Endothelial cell of umbilical vein (primary cell): ENCODE measurements at regions not wholly inside any gene's neighbourhood (a gene's known extent, or its start where the extent isn't known, plus 50 kb on each side); places are given as distances from the start of the nearest gene placed in this dataset.

Experiments used
- BruUV-seq: library from RNA; stranded (reverse); fragments of 400-500 nt; replicated peaks from 2 replicates; lab custom pipeline; 2021; lab: Mats Ljungman, UMichigan
- CTCF ChIA-PET: fragments of 300-600, 350-600 bp; sonication (Branson Sonifier 250); formaldehyde crosslinking; loops from one replicate; lab custom pipeline; 2021; ENCODE audit warnings: antibody characterized with exemption, inconsistent platforms; lab: Charles Lee
- POLR2A ChIA-PET: fragments of 300-600, 350-600 bp; sonication (Branson Sonifier 250); formaldehyde crosslinking; loops from one replicate; lab custom pipeline; 2021; ENCODE audit warnings: antibody characterized with exemption, inconsistent platforms; lab: Charles Lee
- DNase-seq: peaks from one replicate; pipeline ENCODE4 v3.0.0-alpha.2; 2011; ENCODE audit warnings: low read depth, low spot score
- FAIRE-seq: peaks from 2 replicates; lab custom pipeline; 2011; peaks lifted over from hg19 to GRCh38; lab: Jason Lieb, UNC
- H2AFZ ChIP-seq: 2 replicates; pipeline ENCODE4 v1.6.0; 2012; ENCODE audit warnings: low read depth, low read length, control low read depth, inconsistent platforms
- H3K27ac ChIP-seq: 2 replicates; pipeline ENCODE4 v1.5.1; 2011; ENCODE audit warnings: low read depth, mild to moderate bottlenecking, control low read depth, low read length, moderate library complexity; ENCODE audit not compliant: insufficient read depth
- H3K27me3 ChIP-seq, 2 experiments: 2 replicates each; pipeline versions ENCODE4 v1.6.0 to v1.6.1; 2011; ENCODE audit warnings: low read length in 2 of 2, mixed read lengths in 1 of 2; ENCODE audit not compliant: control insufficient read depth in 2 of 2, insufficient read depth in 2 of 2
- H3K36me3 ChIP-seq, 2 experiments: 2 replicates in 1 of 2; 3 replicates in 1 of 2; pipeline ENCODE4 v1.5.1; 2011; ENCODE audit warnings: low read length in 2 of 2, mild to moderate bottlenecking in 1 of 2, moderate library complexity in 1 of 2; ENCODE audit not compliant: control insufficient read depth in 2 of 2, insufficient read depth in 2 of 2; ENCODE audit errors: extremely low read depth in 1 of 2
- H3K4me1 ChIP-seq: 3 replicates; pipeline ENCODE4 v1.5.1; 2011; ENCODE audit warnings: mild to moderate bottlenecking, low read length; ENCODE audit not compliant: control insufficient read depth, insufficient read depth; ENCODE audit errors: extremely low read depth
- H3K4me2 ChIP-seq: 2 replicates; pipeline ENCODE4 v1.6.1; 2011; ENCODE audit warnings: low read length, control low read depth, mixed read lengths; ENCODE audit not compliant: insufficient read depth
- H3K4me3 ChIP-seq, 3 experiments: fragments of 200-600 bp in 1 of 3; sonication (generic), shearing (Covaris generic) in 1 of 3; replicated peaks in 1 of 3; 2 replicates each; pipeline ENCODE4 v1.5.1; 2011 to 2016; ENCODE audit warnings: control low read depth in 3 of 3, low read length in 3 of 3, mild to moderate bottlenecking in 2 of 3, inconsistent platforms in 1 of 3, low read depth in 1 of 3, moderate library complexity in 1 of 3; ENCODE audit not compliant: insufficient read depth in 1 of 3
- H3K79me2 ChIP-seq: 2 replicates; pipeline ENCODE4 v1.6.0; 2012; ENCODE audit warnings: low read length, inconsistent platforms; ENCODE audit not compliant: control insufficient read depth, insufficient read depth
- H3K9ac ChIP-seq: replicated peaks from 2 replicates; pipeline ENCODE3; 2011; ENCODE audit warnings: low read length, control low read depth; ENCODE audit not compliant: insufficient read depth; ENCODE audit errors: extremely low read depth
- H3K9me1 ChIP-seq: replicated peaks from 3 replicates; pipeline ENCODE4 v1.6.0; 2011; ENCODE audit warnings: mild to moderate bottlenecking, low read length; ENCODE audit not compliant: control insufficient read depth, insufficient read depth; ENCODE audit errors: extremely low read depth
- H3K9me3 ChIP-seq: replicated peaks from 2 replicates; pipeline ENCODE4 v1.5.1; 2012; ENCODE audit warnings: low read length, inconsistent platforms; ENCODE audit not compliant: control insufficient read depth, insufficient read depth
- H4K20me1 ChIP-seq: replicated peaks from 2 replicates; pipeline ENCODE3; 2011; ENCODE audit warnings: mild to moderate bottlenecking, low read length; ENCODE audit not compliant: control insufficient read depth, insufficient read depth; ENCODE audit errors: extremely low read depth
- EZH2 ChIP-seq: IDR thresholded peaks from 2 replicates; pipeline ENCODE4 v1.6.1; 2012; ENCODE audit warnings: borderline replicate concordance, low read depth, mild to moderate bottlenecking, moderate library complexity, low read length, inconsistent platforms; ENCODE audit not compliant: severe bottlenecking
- FOS ChIP-seq: IDR thresholded peaks from 2 replicates; pipeline ENCODE4 v1.6.1; 2011; ENCODE audit warnings: mild to moderate bottlenecking, low read length, moderate library complexity, borderline replicate concordance; ENCODE audit not compliant: insufficient read depth
- GATA2 ChIP-seq: IDR thresholded peaks from 2 replicates; pipeline ENCODE4 v1.7.0; 2011; ENCODE audit warnings: low read depth, mild to moderate bottlenecking, moderate library complexity, mixed read lengths, low read length; ENCODE audit not compliant: insufficient read length, insufficient read depth
- JUN ChIP-seq: IDR thresholded peaks from 2 replicates; pipeline ENCODE4 v1.6.1; 2011; ENCODE audit warnings: borderline replicate concordance, low read depth; ENCODE audit not compliant: insufficient read length, insufficient read depth
- MAX ChIP-seq: IDR thresholded peaks from 2 replicates; pipeline ENCODE4 v1.6.1; 2011; ENCODE audit not compliant: insufficient read depth, insufficient read length
- MYC ChIP-seq: IDR thresholded peaks from one replicate; pipeline ENCODE4 v1.6.1; 2011; ENCODE audit warnings: mild to moderate bottlenecking, low read depth, low read length
- POLR2A ChIP-seq: IDR thresholded peaks from 2 replicates; pipeline ENCODE4 v1.6.1; 2012; ENCODE audit warnings: low read depth, mild to moderate bottlenecking, control low read depth, low read length
- POLR2AphosphoS5 ChIP-seq: IDR thresholded peaks from 2 replicates; pipeline ENCODE4 v1.6.1; 2012; ENCODE audit warnings: low read depth, mild to moderate bottlenecking, control low read depth, low read length, moderate library complexity; ENCODE audit not compliant: insufficient read depth
- dilution Hi-C: fragments of 300-500 bp; cut with MboI; formaldehyde crosslinking; loops from one replicate; pipeline ENCODE4 v1.15.0; 2019; ENCODE audit warnings: low sequenced_read_pairs; ENCODE audit not compliant: extremely low pct_ligation_motif_present
- intact Hi-C: fragments of 100-400 bp; cut with micrococcal nuclease; formaldehyde crosslinking; loops from one replicate; pipeline ENCODE4 v1.10.0; 2022
- TF ChIP-seq, protein P1 (sequence below), 2 donors: IDR thresholded peaks; 1 replicate in 1 of 2; 2 replicates in 1 of 2; pipeline ENCODE4 v1.5.1; 2011; ENCODE audit warnings: low read length in 2 of 2, mild to moderate bottlenecking in 2 of 2, moderate library complexity in 2 of 2, control low read depth in 1 of 2, inconsistent platforms in 1 of 2, low read depth in 1 of 2; ENCODE audit not compliant: insufficient read depth in 1 of 2; ENCODE audit errors: extremely low read depth in 1 of 2

DNA sequence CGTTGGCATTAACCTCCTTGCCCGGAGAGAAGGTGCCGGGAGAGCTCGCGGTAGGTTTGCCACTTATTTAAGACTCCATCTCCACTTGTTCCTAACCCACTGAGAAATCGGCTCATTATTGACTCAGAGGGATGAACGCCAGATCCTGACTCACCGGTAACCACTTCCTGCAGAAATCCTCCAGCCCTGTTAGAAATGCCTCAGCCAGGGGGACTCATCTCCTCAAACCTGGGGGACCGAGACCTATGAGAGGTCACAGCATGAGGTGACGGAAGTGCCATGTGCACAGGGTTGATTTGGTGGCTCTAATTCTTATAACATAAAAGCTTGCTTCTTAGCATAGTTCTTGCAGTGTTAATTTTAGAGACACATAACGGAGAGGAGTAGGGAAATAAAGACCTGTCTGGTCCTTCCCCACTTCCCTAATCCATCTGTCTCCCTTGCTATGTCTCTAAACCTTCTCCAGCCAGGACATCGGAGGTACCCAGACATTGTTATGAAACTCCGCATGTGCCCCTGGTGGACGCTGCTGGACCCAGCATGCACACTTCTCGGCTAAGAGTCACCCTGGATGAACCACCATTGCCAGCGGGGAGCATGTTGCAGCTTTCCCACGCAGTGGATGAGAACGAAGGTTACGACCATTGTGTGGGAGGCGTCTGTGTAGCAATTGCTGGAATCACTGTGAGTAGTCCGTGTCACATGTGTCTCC, 158.9 kb downstream of the EFNB2 start:
- no peaks in the 10 kb centered on the region for H3K79me2 ChIP-seq
- CTCF ChIA-PET, result interaction anchor here (0.9 kb wide), 1 partner anchor 9 kb away, joined by 3 read pairs; no protein-coding TSS in a partner anchor
- intact Hi-C loops (loop anchor here (1.0 to 10.0 kb wide), 8 partner anchors 24 to 932 kb away; no protein-coding TSS in a partner anchor), dilution Hi-C loops (no loop called here)
- H3K9ac ChIP-seq, result no peak overlapping the region
- TF ChIP-seq JUN (peak; percentile 93), FOS (peak; percentile 92), POLR2AphosphoS5 (peak; percentile 84), MAX (no peak), EZH2 (no peak), MYC (no peak), GATA2 (peak; percentile 68), POLR2A (no peak)
- TF ChIP-seq, protein P1, sequence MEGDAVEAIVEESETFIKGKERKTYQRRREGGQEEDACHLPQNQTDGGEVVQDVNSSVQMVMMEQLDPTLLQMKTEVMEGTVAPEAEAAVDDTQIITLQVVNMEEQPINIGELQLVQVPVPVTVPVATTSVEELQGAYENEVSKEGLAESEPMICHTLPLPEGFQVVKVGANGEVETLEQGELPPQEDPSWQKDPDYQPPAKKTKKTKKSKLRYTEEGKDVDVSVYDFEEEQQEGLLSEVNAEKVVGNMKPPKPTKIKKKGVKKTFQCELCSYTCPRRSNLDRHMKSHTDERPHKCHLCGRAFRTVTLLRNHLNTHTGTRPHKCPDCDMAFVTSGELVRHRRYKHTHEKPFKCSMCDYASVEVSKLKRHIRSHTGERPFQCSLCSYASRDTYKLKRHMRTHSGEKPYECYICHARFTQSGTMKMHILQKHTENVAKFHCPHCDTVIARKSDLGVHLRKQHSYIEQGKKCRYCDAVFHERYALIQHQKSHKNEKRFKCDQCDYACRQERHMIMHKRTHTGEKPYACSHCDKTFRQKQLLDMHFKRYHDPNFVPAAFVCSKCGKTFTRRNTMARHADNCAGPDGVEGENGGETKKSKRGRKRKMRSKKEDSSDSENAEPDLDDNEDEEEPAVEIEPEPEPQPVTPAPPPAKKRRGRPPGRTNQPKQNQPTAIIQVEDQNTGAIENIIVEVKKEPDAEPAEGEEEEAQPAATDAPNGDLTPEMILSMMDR (IDR thresholded peaks at IDR 0.05; ENCODE audit: extremely low read depth in 1 of 2, insufficient read depth in 1 of 2, low read depth in 1 of 2, low read length in 2 of 2), result peak in 1 of 2 donors; percentile 25
- POLR2A ChIA-PET, result no interaction called here
- peak overlapping the region; percentile 23 for H3K4me2 ChIP-seq
- no peaks in the 10 kb centered on the region for H4K20me1 ChIP-seq
- H3K9me3 ChIP-seq, result no peaks in the 10 kb centered on the region
- DNase-seq (peak; percentile 95), FAIRE-seq (peak; percentile 88)
- TSS peak; percentile 9 for BruUV-seq
- H3K27ac ChIP-seq, result peak overlapping the region; percentile 54
- no peaks in the 10 kb centered on the region for H3K27me3 ChIP-seq
- H3K4me3 ChIP-seq, result no peak overlapping the region
- no peaks in the 10 kb centered on the region for H3K36me3 ChIP-seq
- no peaks in the 10 kb centered on the region for H3K9me1 ChIP-seq
- peaks cover 40% of the 10 kb centered on the region for H3K4me1 ChIP-seq
- no peak overlapping the region for H2AFZ ChIP-seq
